H9 (cell line): ENCODE measurements at regions not wholly inside any gene's neighbourhood (a gene's known extent, or its start where the extent isn't known, plus 50 kb on each side); places are given as distances from the start of the nearest gene placed in this dataset.

Source experiments
- DNase-seq: peaks from one replicate; pipeline ENCODE4 v3.0.0-alpha.2; 2017
- H2AFZ ChIP-seq: one replicate; pipeline ENCODE4 v1.6.1; 2013; ENCODE audit warnings: mild to moderate bottlenecking, low read length, control low read depth, moderate library complexity
- H2AK5ac ChIP-seq: 2 replicates; pipeline ENCODE4 v1.6.1; 2013; ENCODE audit warnings: low read length, control low read depth, mixed read lengths; ENCODE audit not compliant: insufficient read length
- H2BK120ac ChIP-seq: one replicate; pipeline ENCODE4 v1.6.1; 2013; ENCODE audit warnings: low read depth, mild to moderate bottlenecking, low read length, control low read depth, inconsistent platforms; ENCODE audit not compliant: poor library complexity, severe bottlenecking
- H2BK12ac ChIP-seq: 2 replicates; pipeline ENCODE4 v1.6.1; 2013; ENCODE audit warnings: low read length, control low read depth, mixed read lengths, low read depth; ENCODE audit not compliant: insufficient read length
- H2BK15ac ChIP-seq: 2 replicates; pipeline ENCODE4 v1.6.1; 2013; ENCODE audit warnings: low read depth, low read length, control low read depth
- H2BK20ac ChIP-seq: one replicate; pipeline ENCODE4 v1.6.1; 2013; ENCODE audit warnings: low read depth, mild to moderate bottlenecking, low read length, control low read depth, inconsistent platforms; ENCODE audit not compliant: poor library complexity, severe bottlenecking
- H2BK5ac ChIP-seq: 2 replicates; pipeline ENCODE4 v1.6.1; 2013; ENCODE audit warnings: low read length, control low read depth, mixed read lengths; ENCODE audit not compliant: insufficient read length
- H3K14ac ChIP-seq: 2 replicates; pipeline ENCODE4 v1.6.1; 2013; ENCODE audit warnings: low read length, control low read depth; ENCODE audit not compliant: insufficient read depth
- H3K18ac ChIP-seq: 2 replicates; pipeline ENCODE4 v1.6.1; 2013; ENCODE audit warnings: low read depth, mild to moderate bottlenecking, mixed read lengths, low read length, control low read depth; ENCODE audit not compliant: insufficient read length
- H3K23ac ChIP-seq: 2 replicates; pipeline ENCODE4 v1.6.1; 2013; ENCODE audit warnings: low read length, control low read depth, mixed read lengths, low read depth; ENCODE audit not compliant: insufficient read length
- H3K23me2 ChIP-seq: 2 replicates; pipeline ENCODE4 v1.6.1; 2013; ENCODE audit warnings: low read depth, mild to moderate bottlenecking, mixed read lengths, low read length, control low read depth; ENCODE audit not compliant: insufficient read length, poor library complexity, severe bottlenecking
- H3K27ac ChIP-seq: 2 replicates; pipeline ENCODE4 v1.5.1; 2013; ENCODE audit warnings: low read length, control low read depth, mixed read lengths, low read depth; ENCODE audit not compliant: insufficient read length
- H3K27me3 ChIP-seq: 2 replicates; pipeline ENCODE4 v1.6.1; 2013; ENCODE audit warnings: low read length, control low read depth, inconsistent platforms; ENCODE audit not compliant: insufficient read depth
- H3K4ac ChIP-seq: 2 replicates; pipeline ENCODE4 v1.6.1; 2013; ENCODE audit warnings: low read depth, mild to moderate bottlenecking, control low read depth, inconsistent platforms, low read length, moderate library complexity
- H3K4me1 ChIP-seq: 2 replicates; pipeline ENCODE4 v1.6.1; 2013; ENCODE audit warnings: low read length, control low read depth, inconsistent platforms; ENCODE audit not compliant: insufficient read depth
- H3K4me2 ChIP-seq: 2 replicates; pipeline ENCODE4 v1.6.1; 2013; ENCODE audit warnings: low read length, control low read depth, mixed read lengths; ENCODE audit not compliant: insufficient read length, insufficient read depth
- H3K56ac ChIP-seq: 2 replicates; pipeline ENCODE4 v1.6.1; 2013; ENCODE audit warnings: low read depth, mild to moderate bottlenecking, mixed read lengths, low read length, control low read depth; ENCODE audit not compliant: insufficient read length
- H3K79me1 ChIP-seq: 2 replicates; pipeline ENCODE4 v1.6.1; 2013; ENCODE audit warnings: low read depth, mild to moderate bottlenecking, moderate library complexity, low read length, control low read depth, inconsistent platforms; ENCODE audit not compliant: insufficient read depth, poor library complexity, severe bottlenecking
- H3K79me2 ChIP-seq: 2 replicates; pipeline ENCODE4 v1.6.1; 2013; ENCODE audit warnings: low read length, control low read depth, inconsistent platforms; ENCODE audit not compliant: insufficient read depth
- H3K9ac ChIP-seq: 2 replicates; pipeline ENCODE4 v1.6.1; 2013; ENCODE audit warnings: low read length, control low read depth, mixed read lengths; ENCODE audit not compliant: insufficient read length; ENCODE audit errors: extremely low read depth
- H3K9me3 ChIP-seq: one replicate; pipeline ENCODE4 v1.6.1; 2013; ENCODE audit warnings: low read depth, low read length, inconsistent platforms; ENCODE audit not compliant: control insufficient read depth
- H3T11ph ChIP-seq: one replicate; pipeline ENCODE4 v1.6.1; 2013; ENCODE audit warnings: mild to moderate bottlenecking, low read length, control low read depth, inconsistent platforms
- H4K20me1 ChIP-seq: one replicate; pipeline ENCODE4 v1.6.1; 2013; ENCODE audit not compliant: control insufficient read depth, insufficient read length, insufficient read depth
- H4K5ac ChIP-seq: 2 replicates; pipeline ENCODE4 v1.6.1; 2013; ENCODE audit warnings: low read depth, mild to moderate bottlenecking, mixed read lengths, low read length, control low read depth; ENCODE audit not compliant: insufficient read length
- H4K8ac ChIP-seq: replicated peaks from 2 replicates; pipeline ENCODE4 v1.6.1; 2013; ENCODE audit warnings: low read length, control low read depth, mixed read lengths, low read depth; ENCODE audit not compliant: insufficient read length
- H4K91ac ChIP-seq: 2 replicates; pipeline ENCODE4 v1.6.1; 2013; ENCODE audit warnings: low read depth, mild to moderate bottlenecking, moderate library complexity, mixed read lengths, low read length, control low read depth; ENCODE audit not compliant: insufficient read length
- H3K27ac Mint-ChIP-seq, 3 experiments: 2 replicates in 2 of 3; 3 replicates in 1 of 3; pipeline ENCODE4 v1.8.0; 2020 to 2021; ENCODE audit warnings: mixed read lengths in 3 of 3, mild to moderate bottlenecking in 1 of 3, moderate library complexity in 1 of 3
- H3K27me3 Mint-ChIP-seq: 2 replicates; pipeline ENCODE4 v1.8.0; 2021; ENCODE audit warnings: low read depth, mild to moderate bottlenecking, moderate library complexity, mixed read lengths
- H3K36me3 Mint-ChIP-seq, 3 experiments: 2 replicates in 2 of 3; 3 replicates in 1 of 3; pipeline ENCODE4 v1.8.0; 2020 to 2021; ENCODE audit warnings: low read depth in 3 of 3, mixed read lengths in 3 of 3; ENCODE audit not compliant: insufficient read depth in 1 of 3
- H3K4me1 Mint-ChIP-seq, 2 experiments: 2 replicates each; pipeline ENCODE4 v1.8.0; 2020; ENCODE audit warnings: mixed read lengths in 2 of 2
- H3K4me3 Mint-ChIP-seq, 2 experiments: 2 replicates in 1 of 2; 3 replicates in 1 of 2; pipeline ENCODE4 v1.8.0; 2020 to 2021; ENCODE audit warnings: mild to moderate bottlenecking in 2 of 2, mixed read lengths in 2 of 2, moderate library complexity in 1 of 2
- H3K9me3 Mint-ChIP-seq, 2 experiments: 2 replicates in 1 of 2; 3 replicates in 1 of 2; pipeline ENCODE4 v1.8.0; 2020; ENCODE audit warnings: mild to moderate bottlenecking in 2 of 2, mixed read lengths in 2 of 2, moderate library complexity in 1 of 2
- CTCF ChIP-seq: fragments of 200-600 bp; sonication (generic); conservative IDR thresholded peaks from 3 replicates; pipeline ENCODE4 v1.8.0; 2021; ENCODE audit warnings: antibody characterized with exemption, mild to moderate bottlenecking
- whole genome bisulfite sequencing: extraction: QIAGEN DNeasy Blood & Tissue Kit; methylation state at CpG from one replicate; pipeline ENCODE4 v1.1.7; 2013; ENCODE audit warnings: missing lambda C conversion rate, low lambda C conversion rate, mixed read lengths; ENCODE audit not compliant: insufficient read length; ENCODE audit errors: extremely low coverage; 5-methylcytosine and 5-hydroxymethylcytosine counted together

- Histone ChIP-seq H3K4ac (no peak overlapping the region), H3K14ac (no peak overlapping the region; the same call in 1 of the 2 replicates), H2AK5ac (no peak overlapping the region), H4K5ac (no peak overlapping the region), H3K79me2 (no peaks in the 10 kb centered on the region), H4K91ac (no peak overlapping the region), H3K23me2 (no peaks in the 10 kb centered on the region), H2BK5ac (no peak overlapping the region), H3K56ac (no peak overlapping the region), H3T11ph (no peak overlapping the region), H4K20me1 (no peaks in the 10 kb centered on the region), H3K9ac (no peak overlapping the region), H3K18ac (no peak overlapping the region), H3K27me3 (no peaks in the 10 kb centered on the region), H3K4me2 (no peak overlapping the region), H2AFZ (no peak overlapping the region), H3K23ac (no peak overlapping the region), H2BK12ac (no peak overlapping the region), H3K27ac (no peak overlapping the region), H2BK15ac (no peak overlapping the region), H3K9me3 (no peaks in the 10 kb centered on the region), H3K79me1 (no peaks in the 10 kb centered on the region), H4K8ac (no peak overlapping the region), H2BK20ac (no peak overlapping the region), H3K4me1 (no peaks in the 10 kb centered on the region; the same call in 1 of the 2 replicates), H2BK120ac (no peak overlapping the region)
- peaks cover 3 to 11% of the 10 kb centered on the region in 2 experiments for H3K4me1 Mint-ChIP-seq
- H3K4me3 Mint-ChIP-seq: no peak overlapping the region
- no peaks in the 10 kb centered on the region; a peak in 1 of 7 replicates for H3K36me3 Mint-ChIP-seq
- DNase-seq: no peak
- H3K9me3 Mint-ChIP-seq: peaks cover 61 to 73% of the 10 kb centered on the region in 2 experiments
- no peak overlapping the region for H3K27ac Mint-ChIP-seq
- no CpG with 5 or more reads among the region's 2 CpGs for WGBS
- no peak for TF ChIP-seq CTCF
- H3K27me3 Mint-ChIP-seq: no peaks in the 10 kb centered on the region; the same call in 1 of the 2 replicates
These were observed 136.6 kb upstream of the ATP6AP2 start for GRCh38 chrX:40444133-40444532.
